Large intestine (tissue), 3 donors: ENCODE measurements at regions not wholly inside any gene's neighbourhood (a gene's known extent, or its start where the extent isn't known, plus 50 kb on each side); places are given as distances from the start of the nearest gene placed in this dataset.

Experiments
- DNase-seq, 2 donors: peaks; one replicate each; pipeline versions ENCODE4 v3.0.0 to v3.0.0-alpha.2; 2013
- H3K27ac ChIP-seq: one replicate; pipeline ENCODE4 v1.5.1; 2013; ENCODE audit warnings: low read length
- H3K27me3 ChIP-seq: 2 replicates; pipeline ENCODE4 v1.6.1; 2013; ENCODE audit warnings: low read length; ENCODE audit not compliant: control insufficient read depth, insufficient read depth
- H3K36me3 ChIP-seq: 2 replicates; pipeline ENCODE4 v1.6.1; 2013; ENCODE audit warnings: low read length; ENCODE audit not compliant: control insufficient read depth, insufficient read depth
- H3K4me1 ChIP-seq: one replicate; pipeline ENCODE4 v1.6.1; 2013; ENCODE audit warnings: low read length; ENCODE audit not compliant: control insufficient read depth, insufficient read depth
- H3K4me3 ChIP-seq: one replicate; pipeline ENCODE4 v1.5.1; 2013; ENCODE audit warnings: low read length
- H3K9me3 ChIP-seq: one replicate; pipeline ENCODE4 v1.6.1; 2013; ENCODE audit warnings: mild to moderate bottlenecking, low read depth, low read length, moderate library complexity; ENCODE audit not compliant: control insufficient read depth
- WGBS: methylation state at CpG from one replicate; pipeline ENCODE4 v1.1.5; 2013; ENCODE audit warnings: low lambda C conversion rate; ENCODE audit not compliant: insufficient coverage; 5-methylcytosine and 5-hydroxymethylcytosine counted together

DNA sequence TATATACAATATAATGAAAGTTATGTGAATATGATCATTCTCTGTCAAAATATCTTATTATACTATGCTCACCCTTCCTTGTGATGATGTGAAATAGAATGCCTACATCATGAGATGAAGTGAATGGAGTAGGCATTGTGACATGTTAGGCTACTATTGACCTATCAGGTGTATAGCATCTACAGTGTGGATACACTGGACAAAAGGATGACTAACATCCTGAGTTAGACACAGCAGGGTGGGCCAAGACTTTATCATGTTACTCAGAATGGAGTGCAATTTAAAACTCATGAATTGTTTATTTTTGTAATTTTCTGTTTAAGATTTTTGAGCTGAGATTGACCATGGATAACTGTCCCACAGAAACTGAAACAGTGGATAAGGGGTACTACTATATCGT is 53.4 kb upstream of the NAV3 start:
- Histone ChIP-seq H3K27me3 (no peaks in the 10 kb centered on the region), H3K4me3 (no peak overlapping the region), H3K4me1 (no peaks in the 10 kb centered on the region), H3K9me3 (no peaks in the 10 kb centered on the region), H3K27ac (no peak overlapping the region), H3K36me3 (no peaks in the 10 kb centered on the region)
- no CpG with 5 or more reads among the region's 1 CpG for WGBS
- DNase-seq = no peak

DNA sequence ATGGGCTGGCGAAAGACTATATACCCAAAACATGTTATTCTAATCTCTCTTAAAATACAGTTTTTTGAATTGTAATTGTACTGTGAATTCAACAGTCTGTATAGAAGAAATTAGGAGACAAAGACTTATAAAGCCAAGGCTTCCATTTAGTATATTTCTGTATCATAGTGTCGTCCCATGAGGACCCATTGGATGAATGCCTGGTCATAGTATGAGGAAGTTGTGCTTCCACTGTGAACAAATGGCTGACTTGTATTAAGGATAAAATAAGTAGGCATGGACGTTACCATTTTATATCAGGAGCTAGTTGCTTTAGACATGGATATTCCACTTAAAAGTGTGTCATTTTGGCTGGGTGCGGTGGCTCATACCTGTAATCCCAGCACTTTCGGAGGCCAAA is 55.9 kb upstream of the NAV3 start:
- Histone ChIP-seq H3K4me1 (no peaks in the 10 kb centered on the region), H3K27ac (no peak overlapping the region), H3K36me3 (no peaks in the 10 kb centered on the region), H3K9me3 (no peaks in the 10 kb centered on the region), H3K27me3 (no peaks in the 10 kb centered on the region), H3K4me3 (no peak overlapping the region)
- WGBS = no CpG with 5 or more reads among the region's 5 CpGs
- DNase-seq = no peak

DNA sequence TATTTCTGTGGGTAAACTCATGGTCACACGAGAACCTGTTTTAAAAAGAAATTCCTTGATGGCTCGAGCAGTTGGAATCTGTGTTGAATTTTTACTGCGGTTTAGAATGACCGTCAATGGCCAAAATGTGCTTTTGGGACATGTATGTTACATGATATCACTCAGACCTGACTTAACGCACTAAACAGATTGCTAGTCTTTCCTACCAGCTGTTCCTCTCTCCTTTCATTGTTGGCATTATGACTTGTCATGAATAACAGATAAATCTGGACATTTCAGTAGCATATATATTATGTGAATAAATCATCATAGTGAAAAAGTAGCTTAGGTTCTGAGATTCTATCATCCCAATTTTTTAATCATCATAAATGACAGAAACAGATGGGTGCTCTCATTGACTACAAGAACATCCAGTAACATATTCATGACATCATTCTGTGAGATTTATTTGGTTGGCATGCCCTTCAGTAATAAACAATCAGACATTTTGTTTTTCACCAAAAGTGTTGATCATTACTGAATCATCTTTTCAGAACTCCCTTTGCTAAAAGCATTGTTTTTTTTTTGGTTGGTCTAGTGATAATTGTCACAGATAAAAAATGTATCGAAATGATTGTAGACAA is 57.9 kb upstream of the NAV3 start:
- no peaks in the 10 kb centered on the region for H3K27me3 ChIP-seq
- no peaks in the 10 kb centered on the region for H3K36me3 ChIP-seq
- H3K4me3 ChIP-seq = no peak overlapping the region
- no peaks in the 10 kb centered on the region for H3K4me1 ChIP-seq
- peaks cover 7% of the 10 kb centered on the region for H3K9me3 ChIP-seq
- WGBS = 90% methylated on average over 4 of the region's 6 CpGs
- DNase-seq = no peak
- no peak overlapping the region for H3K27ac ChIP-seq

DNA sequence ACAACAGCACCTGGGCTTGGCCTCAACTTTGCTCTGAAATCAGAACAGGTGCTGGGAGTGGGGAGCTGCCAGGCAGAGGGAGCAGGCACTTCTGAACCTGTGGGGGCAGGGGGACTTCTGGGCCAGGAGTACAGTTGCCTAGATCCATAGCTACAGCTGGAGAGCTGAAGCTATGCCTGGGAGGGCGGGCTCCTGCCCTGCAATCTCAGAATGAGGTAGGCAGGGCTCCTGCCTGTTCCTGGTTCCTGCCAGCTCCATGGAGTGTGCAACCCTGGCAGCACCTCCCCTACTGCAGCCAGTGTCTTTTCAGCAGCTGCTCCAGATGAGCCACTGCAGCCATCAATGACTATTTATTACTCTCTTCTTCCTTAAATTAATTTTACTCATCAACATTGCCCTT is 62.1 kb upstream of the NAV3 start:
- no peak for DNase-seq
- no peaks in the 10 kb centered on the region for H3K36me3 ChIP-seq
- no peaks in the 10 kb centered on the region for H3K27me3 ChIP-seq
- no peak overlapping the region for H3K4me3 ChIP-seq
- no peaks in the 10 kb centered on the region for H3K4me1 ChIP-seq
- no peak overlapping the region for H3K27ac ChIP-seq
- H3K9me3 ChIP-seq = peaks cover 13% of the 10 kb centered on the region
- WGBS = no CpG with 5 or more reads among the region's 1 CpG

DNA sequence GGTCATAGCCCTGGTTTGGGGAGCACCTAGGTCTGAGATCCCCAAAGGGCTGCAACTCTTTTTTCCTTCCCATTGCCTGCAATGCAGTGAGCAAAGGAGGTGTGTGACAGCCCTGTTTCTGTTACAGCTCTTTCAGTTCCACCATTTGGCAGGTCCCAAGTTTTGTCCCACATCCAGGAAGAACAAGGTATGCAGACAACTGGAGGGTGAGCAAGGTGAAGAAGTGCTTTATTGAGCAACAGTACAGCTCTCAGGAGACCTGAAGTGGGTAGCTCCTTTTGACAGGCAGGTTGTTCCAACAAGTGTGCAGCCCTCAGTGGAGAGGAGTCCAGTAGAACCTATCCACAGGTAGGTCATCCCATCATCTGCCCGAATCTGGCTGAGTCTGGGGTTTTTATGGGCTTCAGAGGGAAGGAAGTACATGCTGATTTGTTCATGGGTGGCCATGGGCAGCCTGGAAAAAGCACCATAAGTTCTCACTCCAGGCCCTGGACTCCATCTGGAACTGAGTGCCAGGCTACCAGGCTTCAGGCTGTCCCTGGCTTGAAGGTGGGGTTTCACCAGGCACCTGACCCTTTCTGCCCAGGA is 62.8 kb upstream of the NAV3 start:
- H3K9me3 ChIP-seq = peaks cover 13% of the 10 kb centered on the region
- no peaks in the 10 kb centered on the region for H3K4me1 ChIP-seq
- H3K27ac ChIP-seq = no peak overlapping the region
- no CpG with 5 or more reads among the region's 1 CpG for WGBS
- DNase-seq = no peak
- H3K4me3 ChIP-seq = no peak overlapping the region
- no peaks in the 10 kb centered on the region for H3K36me3 ChIP-seq
- H3K27me3 ChIP-seq = no peaks in the 10 kb centered on the region

DNA sequence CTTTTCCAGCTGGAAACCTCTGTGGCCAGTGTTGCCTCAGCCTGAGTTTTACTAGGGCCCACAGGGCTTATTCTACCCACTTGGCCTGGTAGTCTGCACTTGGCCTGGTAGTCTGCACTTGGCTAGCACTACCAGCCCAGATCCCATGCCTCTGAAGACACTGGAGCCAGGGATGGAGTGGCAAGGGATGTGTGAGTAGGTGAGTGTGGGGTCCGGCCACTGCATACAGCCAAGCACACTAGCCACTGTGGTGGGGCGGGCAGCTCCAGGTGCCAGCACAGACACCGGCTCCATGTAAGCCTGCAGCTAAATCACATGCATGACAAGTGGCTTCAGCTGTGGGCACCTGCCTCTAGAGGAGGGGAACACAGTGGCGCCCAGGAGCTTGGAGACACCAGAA is 63.4 kb upstream of the NAV3 start:
- no peak overlapping the region for H3K4me3 ChIP-seq
- H3K4me1 ChIP-seq = no peaks in the 10 kb centered on the region
- DNase-seq = no peak
- no peak overlapping the region for H3K27ac ChIP-seq
- H3K36me3 ChIP-seq = no peaks in the 10 kb centered on the region
- no CpG with 5 or more reads among the region's 4 CpGs for WGBS
- H3K27me3 ChIP-seq = no peaks in the 10 kb centered on the region
- peaks cover 13% of the 10 kb centered on the region for H3K9me3 ChIP-seq

DNA sequence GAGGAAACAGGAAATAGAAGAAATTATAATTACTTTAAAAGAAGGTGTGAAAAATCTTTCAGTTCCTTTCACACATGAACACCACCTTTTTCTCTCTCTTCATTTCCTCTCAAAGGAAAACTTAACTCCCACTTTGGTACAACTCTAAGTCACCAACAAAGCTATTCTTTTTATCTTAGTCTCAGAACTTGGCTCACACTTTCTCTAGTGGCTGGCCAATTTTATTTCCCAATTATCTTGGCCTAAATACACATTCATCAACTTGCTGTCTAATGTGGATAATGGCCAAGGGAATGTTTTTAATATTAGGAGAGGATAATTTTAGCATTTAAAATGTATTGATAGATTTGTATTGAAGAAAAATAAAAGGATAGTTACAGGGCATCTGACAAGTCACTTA is 64.5 kb upstream of the NAV3 start:
- Histone ChIP-seq H3K36me3 (no peaks in the 10 kb centered on the region), H3K4me1 (no peaks in the 10 kb centered on the region), H3K27ac (no peak overlapping the region), H3K4me3 (no peak overlapping the region), H3K27me3 (no peaks in the 10 kb centered on the region), H3K9me3 (peaks cover 13% of the 10 kb centered on the region)
- no peak for DNase-seq

DNA sequence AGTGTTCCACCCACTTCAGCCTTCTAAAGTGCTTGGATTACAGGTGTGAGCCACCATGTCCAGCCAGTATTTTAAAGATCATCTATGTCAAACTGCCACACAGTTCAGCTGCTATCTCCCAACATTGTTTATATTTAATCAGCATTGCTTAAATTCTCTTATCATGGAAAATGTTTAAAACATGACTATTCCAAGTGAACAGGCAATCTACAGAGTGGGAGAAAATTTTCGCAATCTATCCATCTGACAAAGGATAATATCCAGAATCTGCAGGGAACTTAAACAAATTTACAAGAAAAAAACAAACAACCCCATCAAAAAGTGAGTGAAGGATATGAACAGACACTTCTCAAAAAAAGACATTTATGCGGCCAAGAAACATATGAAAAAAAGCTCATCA is 69.4 kb upstream of the NAV3 start:
- H3K9me3 ChIP-seq = no peaks in the 10 kb centered on the region
- WGBS = no CpG with 5 or more reads among the region's 2 CpGs
- H3K4me3 ChIP-seq = no peak overlapping the region

DNA sequence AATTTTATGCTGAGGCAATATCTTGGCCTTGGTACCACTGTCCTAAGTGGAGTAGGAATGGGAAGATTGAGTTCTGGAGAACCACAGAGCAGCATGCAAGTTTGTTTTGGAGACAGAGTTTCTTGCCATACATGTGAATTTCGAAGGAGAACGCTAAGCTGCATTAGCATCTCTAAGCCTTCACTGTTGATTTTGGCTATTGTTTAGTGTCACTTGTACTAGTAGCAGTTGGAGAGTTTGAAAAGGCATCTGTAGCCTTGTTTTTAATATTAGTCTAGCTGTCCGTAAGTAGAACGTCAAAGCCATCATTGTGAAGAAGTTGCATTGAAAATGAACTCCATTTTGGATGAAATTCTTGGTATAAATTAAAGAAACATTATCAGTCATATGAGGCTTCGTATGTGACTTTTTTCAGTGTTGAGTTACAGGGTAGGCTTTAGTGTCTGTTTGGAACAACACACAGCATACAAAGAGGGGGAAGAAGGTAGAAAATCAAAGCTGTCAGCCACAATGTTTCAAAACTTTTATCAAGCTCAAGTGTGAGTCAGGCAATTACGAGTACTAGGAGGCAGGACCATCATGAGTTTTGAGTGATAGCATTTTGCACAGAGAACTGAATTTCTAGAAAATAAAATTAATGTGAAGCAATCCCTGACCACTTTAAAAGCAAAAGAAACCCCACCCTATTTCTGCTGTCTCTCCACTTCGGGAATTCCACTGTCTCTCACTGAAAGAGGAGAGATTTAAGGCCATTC is 70.2 kb upstream of the NAV3 start:
- no peaks in the 10 kb centered on the region for H3K36me3 ChIP-seq
- H3K27me3 ChIP-seq = no peaks in the 10 kb centered on the region
- H3K27ac ChIP-seq = no peak overlapping the region
- no peaks in the 10 kb centered on the region for H3K4me1 ChIP-seq
- H3K9me3 ChIP-seq = no peaks in the 10 kb centered on the region
- 94% methylated on average over 4 of the region's 7 CpGs for WGBS
- no peak overlapping the region for H3K4me3 ChIP-seq
- no peak for DNase-seq

More for the DNA sequence above, 69.4 kb upstream of the NAV3 start:
- Histone ChIP-seq H3K27me3 (no peaks in the 10 kb centered on the region), H3K4me1 (no peaks in the 10 kb centered on the region), H3K36me3 (no peaks in the 10 kb centered on the region), H3K27ac (no peak overlapping the region)
- no peak for DNase-seq

DNA sequence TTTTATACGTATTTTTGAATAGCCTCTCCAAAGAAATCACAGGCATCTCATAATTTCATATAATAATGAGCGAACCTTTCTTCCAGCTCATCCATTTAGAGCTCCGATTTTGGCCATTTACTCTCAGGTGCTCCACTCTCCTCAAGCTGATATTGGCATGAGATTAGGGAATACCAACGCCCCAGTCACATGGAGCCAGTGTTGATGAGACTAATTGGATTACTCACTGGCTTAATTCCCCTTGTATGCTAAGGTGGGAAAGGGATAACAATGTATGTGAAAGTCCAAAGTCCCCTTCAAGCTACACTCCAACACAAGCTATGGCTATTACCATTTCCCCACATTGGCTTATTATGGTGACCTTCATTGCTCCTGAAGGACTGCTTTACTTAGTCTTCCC is 76.6 kb upstream of the NAV3 start:
- no peak overlapping the region for H3K4me3 ChIP-seq
- 100% methylated on average over 1 of the region's 4 CpGs for WGBS
- H3K4me1 ChIP-seq = no peaks in the 10 kb centered on the region
- no peaks in the 10 kb centered on the region for H3K9me3 ChIP-seq
- H3K27ac ChIP-seq = no peak overlapping the region
- no peak for DNase-seq
- H3K27me3 ChIP-seq = no peaks in the 10 kb centered on the region
- no peaks in the 10 kb centered on the region for H3K36me3 ChIP-seq

DNA sequence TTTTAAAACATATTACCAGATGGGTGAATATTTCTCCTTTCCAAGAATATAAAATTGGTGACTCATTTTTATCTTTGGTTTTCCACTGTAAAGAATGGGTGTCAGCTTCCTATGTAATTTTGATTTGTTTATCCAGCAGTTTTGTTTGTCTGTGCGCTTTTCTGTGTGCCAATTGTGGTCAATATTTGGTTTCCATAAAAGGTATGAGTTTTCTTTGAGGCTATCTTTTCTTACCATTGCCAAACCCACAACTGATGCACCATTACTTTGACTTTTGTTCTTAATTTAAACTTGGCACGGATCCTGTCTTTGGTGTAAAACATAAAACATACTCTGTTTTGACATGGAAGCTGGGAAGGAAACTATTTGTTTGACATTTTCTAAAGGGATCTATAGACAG is 78.8 kb upstream of the NAV3 start:
- no peak for DNase-seq
- H3K27ac ChIP-seq = no peak overlapping the region
- WGBS = 60% methylated on average over 1 of the region's 2 CpGs
- H3K4me1 ChIP-seq = no peaks in the 10 kb centered on the region
- H3K36me3 ChIP-seq = no peaks in the 10 kb centered on the region
- H3K9me3 ChIP-seq = no peaks in the 10 kb centered on the region
- H3K4me3 ChIP-seq = no peak overlapping the region
- H3K27me3 ChIP-seq = no peaks in the 10 kb centered on the region
